ENCODE measurements at regions not wholly inside any gene's neighbourhood (a gene's known extent, or its start where the extent isn't known, plus 50 kb on each side); places are given as distances from the start of the nearest gene placed in this dataset.

DNA sequence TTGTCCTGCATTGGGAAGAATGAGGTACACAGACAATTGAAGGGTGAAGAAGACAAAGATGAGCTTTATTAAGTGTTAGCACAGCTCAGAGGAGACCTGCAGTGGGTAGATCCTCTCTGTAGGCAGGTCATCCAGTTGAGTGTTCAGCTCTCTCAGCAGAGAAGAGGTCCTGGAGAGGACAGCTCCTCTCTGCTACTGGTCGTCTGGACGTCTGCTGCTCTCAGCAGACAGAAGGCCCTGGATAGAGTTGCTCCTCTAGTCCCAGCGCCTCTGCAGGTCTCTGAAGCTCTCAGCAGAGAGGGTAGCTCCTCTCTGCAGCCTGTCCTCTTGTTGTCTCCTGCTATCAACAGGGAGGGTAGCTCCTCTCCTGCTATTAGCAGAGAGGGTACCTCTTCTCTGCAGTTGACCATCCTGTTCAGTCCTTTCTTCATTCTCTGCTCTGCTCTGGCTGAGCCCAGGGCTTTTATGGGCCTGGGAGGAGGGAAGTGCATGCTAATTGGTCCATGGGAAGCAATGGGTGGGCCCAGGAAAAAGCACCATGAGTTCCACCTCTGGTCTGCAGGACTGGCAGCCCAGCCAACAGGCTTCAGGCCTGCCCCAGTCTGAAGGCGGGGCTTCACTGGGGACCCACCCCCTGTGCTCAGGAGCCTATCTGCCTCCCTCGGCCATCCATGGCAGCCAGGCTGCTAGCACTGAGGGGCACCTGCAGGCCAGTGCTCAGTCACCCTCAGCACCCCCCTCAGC is 54.1 kb upstream of the IBSP start:
- no peak for TF ChIP-seq POLR2A (IDR thresholded peaks at IDR 0.05)
- TF ChIP-seq, protein P1, sequence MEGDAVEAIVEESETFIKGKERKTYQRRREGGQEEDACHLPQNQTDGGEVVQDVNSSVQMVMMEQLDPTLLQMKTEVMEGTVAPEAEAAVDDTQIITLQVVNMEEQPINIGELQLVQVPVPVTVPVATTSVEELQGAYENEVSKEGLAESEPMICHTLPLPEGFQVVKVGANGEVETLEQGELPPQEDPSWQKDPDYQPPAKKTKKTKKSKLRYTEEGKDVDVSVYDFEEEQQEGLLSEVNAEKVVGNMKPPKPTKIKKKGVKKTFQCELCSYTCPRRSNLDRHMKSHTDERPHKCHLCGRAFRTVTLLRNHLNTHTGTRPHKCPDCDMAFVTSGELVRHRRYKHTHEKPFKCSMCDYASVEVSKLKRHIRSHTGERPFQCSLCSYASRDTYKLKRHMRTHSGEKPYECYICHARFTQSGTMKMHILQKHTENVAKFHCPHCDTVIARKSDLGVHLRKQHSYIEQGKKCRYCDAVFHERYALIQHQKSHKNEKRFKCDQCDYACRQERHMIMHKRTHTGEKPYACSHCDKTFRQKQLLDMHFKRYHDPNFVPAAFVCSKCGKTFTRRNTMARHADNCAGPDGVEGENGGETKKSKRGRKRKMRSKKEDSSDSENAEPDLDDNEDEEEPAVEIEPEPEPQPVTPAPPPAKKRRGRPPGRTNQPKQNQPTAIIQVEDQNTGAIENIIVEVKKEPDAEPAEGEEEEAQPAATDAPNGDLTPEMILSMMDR (IDR thresholded peaks at IDR 0.05) = no peak
- TF ChIP-seq EP300 (IDR thresholded peaks at IDR 0.05) = no peak
